ENCODE measurements at regions not wholly inside any gene's neighbourhood (a gene's known extent, or its start where the extent isn't known, plus 50 kb on each side); places are given as distances from the start of the nearest gene placed in this dataset.

GRCh38 chr5:101689306-101689705, 606.8 kb downstream of the SLCO4C1 start:
- CTCF ChIA-PET, result no interaction called here
- H3K4me1 Mint-ChIP-seq (ENCODE audit: low read depth), result no peaks in the 10 kb centered on the region
- DNase-seq, result no peak
- intact Hi-C loops (cut with micrococcal nuclease), result no loop called here
- H3K27me3 Mint-ChIP-seq (ENCODE audit: low read depth), result no peaks in the 10 kb centered on the region
- H3K27ac Mint-ChIP-seq, result no peak overlapping the region
- H3K9me3 Mint-ChIP-seq, result no peaks in the 10 kb centered on the region
- no peak overlapping the region for H3K4me3 Mint-ChIP-seq
- H3K36me3 Mint-ChIP-seq (ENCODE audit: low read depth), result no peaks in the 10 kb centered on the region

- CTCF ChIA-PET, result interaction anchor here (1.1 kb wide), 1 partner anchor 10 kb away, joined by 8 read pairs; no protein-coding TSS in a partner anchor
- intact Hi-C loops (cut with micrococcal nuclease), result no loop called here
- Mint-ChIP-seq H3K36me3 (ENCODE audit: low read depth) (no peaks in the 10 kb centered on the region), H3K4me1 (ENCODE audit: low read depth) (no peaks in the 10 kb centered on the region), H3K27me3 (ENCODE audit: low read depth) (no peaks in the 10 kb centered on the region), H3K4me3 (no peak overlapping the region), H3K9me3 (no peaks in the 10 kb centered on the region), H3K27ac (no peak overlapping the region)
- DNase-seq, result no peak
These were observed 607.9 kb downstream of the SLCO4C1 start for GRCh38 chr5:101688156-101688555.

GRCh38 chr5:101687349-101687985, 608.6 kb downstream of the SLCO4C1 start:
- Mint-ChIP-seq H3K27me3 (ENCODE audit: low read depth) (no peaks in the 10 kb centered on the region), H3K9me3 (no peaks in the 10 kb centered on the region), H3K36me3 (ENCODE audit: low read depth) (no peaks in the 10 kb centered on the region), H3K4me3 (no peak overlapping the region), H3K27ac (no peak overlapping the region), H3K4me1 (ENCODE audit: low read depth) (no peaks in the 10 kb centered on the region)
- intact Hi-C loops (cut with micrococcal nuclease), result no loop called here
- CTCF ChIA-PET, result interaction anchor here (0.6 to 1.1 kb wide), 3 partner anchors 9 to 291 kb away, joined by 3 to 8 read pairs (median 3); no protein-coding TSS in a partner anchor
- no peak for DNase-seq

GRCh38 chr5:101686536-101687157, 609.4 kb downstream of the SLCO4C1 start:
- H3K27ac Mint-ChIP-seq, result no peak overlapping the region
- no peaks in the 10 kb centered on the region for H3K27me3 Mint-ChIP-seq (ENCODE audit: low read depth)
- H3K9me3 Mint-ChIP-seq, result no peaks in the 10 kb centered on the region
- CTCF ChIA-PET, result interaction anchor here (0.6 to 1.1 kb wide), 2 partner anchors 292 to 1869 kb away, joined by 3 read pairs; no protein-coding TSS in a partner anchor
- H3K36me3 Mint-ChIP-seq (ENCODE audit: low read depth), result no peaks in the 10 kb centered on the region
- no peak for DNase-seq
- no peak overlapping the region for H3K4me3 Mint-ChIP-seq
- intact Hi-C loops (cut with micrococcal nuclease), result no loop called here
- no peaks in the 10 kb centered on the region for H3K4me1 Mint-ChIP-seq (ENCODE audit: low read depth)

GRCh38 chr5:101679816-101680215, 616.3 kb downstream of the SLCO4C1 start:
- intact Hi-C loops (cut with micrococcal nuclease), result loop anchor here (2.0 to 10.0 kb wide), 4 partner anchors 285 to 1249 kb away; no protein-coding TSS in a partner anchor
- Mint-ChIP-seq H3K9me3 (no peaks in the 10 kb centered on the region), H3K27me3 (ENCODE audit: low read depth) (peaks cover 2% of the 10 kb centered on the region), H3K36me3 (ENCODE audit: low read depth) (no peaks in the 10 kb centered on the region), H3K27ac (no peak overlapping the region), H3K4me1 (ENCODE audit: low read depth) (no peaks in the 10 kb centered on the region), H3K4me3 (no peak overlapping the region)
- no peak for DNase-seq
- CTCF ChIA-PET, result interaction anchor here (2.0 kb wide), 1 partner anchor 12 kb away, joined by 8 read pairs; no protein-coding TSS in a partner anchor

- no peak overlapping the region for H3K27ac Mint-ChIP-seq
- no peaks in the 10 kb centered on the region for H3K4me1 Mint-ChIP-seq (ENCODE audit: low read depth)
- no peak overlapping the region for H3K4me3 Mint-ChIP-seq
- H3K9me3 Mint-ChIP-seq, result no peaks in the 10 kb centered on the region
- intact Hi-C loops (cut with micrococcal nuclease), result loop anchor here (2.0 to 10.0 kb wide), 4 partner anchors 284 to 1248 kb away; no protein-coding TSS in a partner anchor
- no peaks in the 10 kb centered on the region for H3K36me3 Mint-ChIP-seq (ENCODE audit: low read depth)
- H3K27me3 Mint-ChIP-seq (ENCODE audit: low read depth), result peaks cover 2% of the 10 kb centered on the region
- CTCF ChIA-PET, result interaction anchor here (0.6 to 2.0 kb wide), 9 partner anchors 9 to 614 kb away, joined by 3 to 8 read pairs (median 3); no protein-coding TSS in a partner anchor
- peak; percentile 51 for DNase-seq
These were observed 617.4 kb downstream of the SLCO4C1 start for GRCh38 chr5:101678481-101679193.

GRCh38 chr5:101677961-101678360, 618.1 kb downstream of the SLCO4C1 start:
- H3K4me3 Mint-ChIP-seq, result no peak overlapping the region
- intact Hi-C loops (cut with micrococcal nuclease), result loop anchor here (2.0 to 10.0 kb wide), 4 partner anchors 283 to 1247 kb away; no protein-coding TSS in a partner anchor

GRCh38 chr5:101676646-101677045, 619.4 kb downstream of the SLCO4C1 start:
- Mint-ChIP-seq H3K36me3 (ENCODE audit: low read depth) (no peaks in the 10 kb centered on the region), H3K27ac (no peak overlapping the region), H3K9me3 (no peaks in the 10 kb centered on the region), H3K4me3 (no peak overlapping the region), H3K4me1 (ENCODE audit: low read depth) (no peaks in the 10 kb centered on the region), H3K27me3 (ENCODE audit: low read depth) (peaks cover 2% of the 10 kb centered on the region)
- DNase-seq, result no peak
- CTCF ChIA-PET, result no interaction called here
- intact Hi-C loops (cut with micrococcal nuclease), result loop anchor here (10.0 kb wide), 1 partner anchor 282 kb away; no protein-coding TSS in a partner anchor

More at GRCh38 chr5:101677961-101678360, 618.1 kb downstream of the SLCO4C1 start:
- CTCF ChIA-PET, result interaction anchor here (1.0 to 2.0 kb wide), 6 partner anchors 10 to 301 kb away, joined by 3 to 8 read pairs (median 4); no protein-coding TSS in a partner anchor
- no peaks in the 10 kb centered on the region for H3K9me3 Mint-ChIP-seq
- DNase-seq, result no peak
- H3K4me1 Mint-ChIP-seq (ENCODE audit: low read depth), result no peaks in the 10 kb centered on the region
- H3K27me3 Mint-ChIP-seq (ENCODE audit: low read depth), result peaks cover 2% of the 10 kb centered on the region
- no peaks in the 10 kb centered on the region for H3K36me3 Mint-ChIP-seq (ENCODE audit: low read depth)
- H3K27ac Mint-ChIP-seq, result no peak overlapping the region

GRCh38 chr5:101675510-101676219, 620.4 kb downstream of the SLCO4C1 start:
- CTCF ChIA-PET, result no interaction called here
- no peaks in the 10 kb centered on the region for H3K36me3 Mint-ChIP-seq (ENCODE audit: low read depth)
- no peak overlapping the region for H3K4me3 Mint-ChIP-seq
- peaks cover 2% of the 10 kb centered on the region for H3K27me3 Mint-ChIP-seq (ENCODE audit: low read depth)
- intact Hi-C loops (cut with micrococcal nuclease), result loop anchor here (10.0 kb wide), 1 partner anchor 281 kb away; no protein-coding TSS in a partner anchor
- H3K9me3 Mint-ChIP-seq, result no peaks in the 10 kb centered on the region
- no peaks in the 10 kb centered on the region for H3K4me1 Mint-ChIP-seq (ENCODE audit: low read depth)
- DNase-seq, result no peak
- no peak overlapping the region for H3K27ac Mint-ChIP-seq

- H3K4me3 Mint-ChIP-seq, result no peak overlapping the region
- no peak for DNase-seq
- no peaks in the 10 kb centered on the region for H3K9me3 Mint-ChIP-seq
- no peaks in the 10 kb centered on the region for H3K4me1 Mint-ChIP-seq (ENCODE audit: low read depth)
- no peaks in the 10 kb centered on the region for H3K27me3 Mint-ChIP-seq (ENCODE audit: low read depth)
- H3K36me3 Mint-ChIP-seq (ENCODE audit: low read depth), result no peaks in the 10 kb centered on the region
- H3K27ac Mint-ChIP-seq, result no peak overlapping the region
- CTCF ChIA-PET, result no interaction called here
- intact Hi-C loops (cut with micrococcal nuclease), result loop anchor here (10.0 kb wide), 1 partner anchor 278 kb away; no protein-coding TSS in a partner anchor
These were observed 623.0 kb downstream of the SLCO4C1 start for GRCh38 chr5:101673120-101673519.

GRCh38 chr5:101664071-101664791, 631.9 kb downstream of the SLCO4C1 start:
- CTCF ChIA-PET, result no interaction called here
- Mint-ChIP-seq H3K36me3 (ENCODE audit: low read depth) (no peaks in the 10 kb centered on the region), H3K9me3 (no peaks in the 10 kb centered on the region), H3K4me1 (ENCODE audit: low read depth) (no peaks in the 10 kb centered on the region), H3K27ac (no peak overlapping the region), H3K4me3 (no peak overlapping the region), H3K27me3 (ENCODE audit: low read depth) (no peaks in the 10 kb centered on the region)
- intact Hi-C loops (cut with micrococcal nuclease), result no loop called here
- DNase-seq, result no peak

All from activated naive CD4-positive, alpha-beta T cell treated with anti-CD3 and anti-CD28 coated beads for 36 hours (primary cell).